HG02884 (cell line): ENCODE measurements at regions not wholly inside any gene's neighbourhood (a gene's known extent, or its start where the extent isn't known, plus 50 kb on each side); places are given as distances from the start of the nearest gene placed in this dataset.
"Not testable (repeated sequence)": the region's sequence is repeated elsewhere in the genome, so short reads cannot be mapped to it uniquely, and the experiment has no call there.

Experiments
- ATAC-seq: cut with Tn5 transposase; IDR thresholded peaks from one replicate; pipeline ENCODE4 v1.9.1; 2021; ENCODE audit warnings: mild to moderate bottlenecking, moderate library complexity; ENCODE audit not compliant: unreplicated experiment

- no peak for ATAC-seq
Measured at GRCh38 chr7:130789436-130789835, 55.4 kb upstream of the KLF14 start.

- no peak for ATAC-seq
Measured at GRCh38 chr7:130791746-130792145, 57.7 kb upstream of the KLF14 start.

- ATAC-seq = no peak
Measured at GRCh38 chr7:130793855-130794618, 60.0 kb upstream of the KLF14 start.

GRCh38 chr7:130794619-130794922, 60.6 kb upstream of the KLF14 start:
- no peak for ATAC-seq

- ATAC-seq = not testable (repeated sequence)
Measured at GRCh38 chr7:130796425-130796824, 62.4 kb upstream of the KLF14 start.

- no peak for ATAC-seq
Measured at GRCh38 chr7:130803127-130803526, 69.1 kb upstream of the KLF14 start.

GRCh38 chr7:130804220-130804619, 70.2 kb upstream of the KLF14 start:
- no peak for ATAC-seq

- not testable (repeated sequence) for ATAC-seq
Measured at GRCh38 chr7:130812819-130813218, 78.8 kb upstream of the KLF14 start.

GRCh38 chr7:130814778-130815335, 80.8 kb upstream of the KLF14 start:
- no peak for ATAC-seq

- ATAC-seq = no peak
Measured at GRCh38 chr7:130818056-130818455, 84.0 kb upstream of the KLF14 start.

- ATAC-seq = no peak
Measured at GRCh38 chr7:130821864-130822263, 87.9 kb upstream of the KLF14 start.

GRCh38 chr7:130822642-130823041, 88.6 kb upstream of the KLF14 start:
- ATAC-seq = no peak

- no peak for ATAC-seq
Measured at GRCh38 chr7:130823060-130823459, 89.1 kb upstream of the KLF14 start.

- ATAC-seq = no peak
Measured at GRCh38 chr7:130825819-130826218, 91.8 kb upstream of the KLF14 start.

- no peak for ATAC-seq
Measured at GRCh38 chr7:130829415-130829814, 95.4 kb upstream of the KLF14 start.

- no peak for ATAC-seq
Measured at GRCh38 chr7:130831322-130831721, 97.3 kb upstream of the KLF14 start.

- ATAC-seq = no peak
Measured at GRCh38 chr7:130831817-130832481, 97.9 kb upstream of the KLF14 start.

GRCh38 chr7:130838738-130839137, 104.7 kb upstream of the KLF14 start:
- no peak for ATAC-seq

GRCh38 chr7:130840599-130840998, 106.6 kb upstream of the KLF14 start:
- no peak for ATAC-seq

- no peak for ATAC-seq
Measured at GRCh38 chr7:130841416-130841815, 107.4 kb upstream of the KLF14 start.

GRCh38 chr7:130843703-130844102, 109.7 kb upstream of the KLF14 start:
- ATAC-seq = no peak

GRCh38 chr7:130844811-130845580, 111.0 kb upstream of the KLF14 start:
- ATAC-seq = no peak
